A673 (cell line): ENCODE measurements at regions not wholly inside any gene's neighbourhood (a gene's known extent, or its start where the extent isn't known, plus 50 kb on each side); places are given as distances from the start of the nearest gene placed in this dataset.

Experiments
- BruUV-seq: library from RNA; stranded (reverse); fragments of 400-500 nt; replicated peaks from 2 replicates; lab custom pipeline; 2021; lab: Mats Ljungman, UMichigan
- CTCF ChIA-PET: fragments of 300-600 bp; sonication (Branson Sonifier 250); formaldehyde crosslinking; loops from one replicate; lab custom pipeline; 2022; ENCODE audit warnings: antibody characterized with exemption; lab: Charles Lee
- POLR2A ChIA-PET: fragments of 300-600 bp; sonication (Branson Sonifier 250); formaldehyde crosslinking; loops from one replicate; lab custom pipeline; 2022; ENCODE audit warnings: antibody characterized with exemption; ENCODE audit not compliant: low non-redundant PET; lab: Charles Lee
- DNase-seq: peaks from one replicate; pipeline ENCODE4 v3.0.0-alpha.2; 2015; ENCODE audit warnings: low spot score
- H3K27ac ChIP-seq: fragments of 200-600 bp; sonication (generic); 2 replicates; pipeline ENCODE4 v1.5.1; 2016; ENCODE audit warnings: mixed run types, low read depth, mild to moderate bottlenecking, mixed read lengths, antibody characterized with exemption, low read length; ENCODE audit not compliant: poor library complexity, severe bottlenecking
- H3K27me3 ChIP-seq: fragments of 200-600 bp; sonication (generic); replicated peaks from 2 replicates; pipeline ENCODE4 v1.6.1; 2017; ENCODE audit warnings: mixed run types, low read depth, mild to moderate bottlenecking, mixed read lengths, antibody characterized with exemption, low read length; ENCODE audit not compliant: insufficient read depth, poor library complexity
- H3K36me3 ChIP-seq: fragments of 200-600 bp; sonication (generic); 2 replicates; pipeline ENCODE4 v1.6.1; 2016; ENCODE audit warnings: mixed run types, mild to moderate bottlenecking, mixed read lengths, antibody characterized with exemption, low read length; ENCODE audit not compliant: insufficient read depth, poor library complexity, severe bottlenecking
- H3K4me1 ChIP-seq: fragments of 200-600 bp; sonication (generic); 2 replicates; pipeline ENCODE4 v1.6.1; 2017; ENCODE audit warnings: mixed run types, mild to moderate bottlenecking, mixed read lengths, antibody characterized with exemption, low read length; ENCODE audit not compliant: insufficient read depth, poor library complexity, severe bottlenecking
- H3K4me3 ChIP-seq: fragments of 200-600 bp; sonication (generic); 2 replicates; pipeline ENCODE4 v1.5.1; 2016; ENCODE audit warnings: low read depth, mixed run types, mild to moderate bottlenecking, mixed read lengths, low read length; ENCODE audit not compliant: poor library complexity, severe bottlenecking
- H3K9me3 ChIP-seq: fragments of 200-600 bp; sonication (generic); 2 replicates; pipeline ENCODE4 v1.6.1; 2016; ENCODE audit warnings: mixed run types, low read depth, mild to moderate bottlenecking, mixed read lengths, antibody characterized with exemption, low read length; ENCODE audit not compliant: poor library complexity, severe bottlenecking
- CTCF ChIP-seq: fragments of 300-800, 200-600 bp; sonication (generic); conservative IDR thresholded peaks from 2 replicates; pipeline ENCODE4 v1.5.1; 2017; ENCODE audit warnings: low read depth, mild to moderate bottlenecking, antibody characterized with exemption, low read length, moderate library complexity, mixed read lengths
- EZH2 ChIP-seq: fragments of 200-600 bp; sonication (generic); IDR thresholded peaks from 2 replicates; pipeline ENCODE4 v1.6.1; 2017; ENCODE audit warnings: borderline replicate concordance, low read depth, mild to moderate bottlenecking, mixed read lengths, antibody characterized with exemption, low read length; ENCODE audit not compliant: poor library complexity, severe bottlenecking
- intact Hi-C: fragments of 100-400 bp; cut with micrococcal nuclease; formaldehyde crosslinking; loops from one replicate; pipeline ENCODE4 v1.10.0; 2022; ENCODE audit not compliant: unreplicated experiment

GRCh38 chr12:90322006-90322405 lies 613.4 kb upstream of the ATP2B1 start:
- no peaks in the 10 kb centered on the region for H3K36me3 ChIP-seq
- no peak overlapping the region for H3K4me3 ChIP-seq
- no peak for TF ChIP-seq EZH2
- no peak for TF ChIP-seq CTCF
- no peaks in the 10 kb centered on the region for H3K27me3 ChIP-seq
- H3K27ac ChIP-seq, result no peak overlapping the region
- intact Hi-C loops, result no loop called here
- CTCF ChIA-PET, result no interaction called here
- no peak for DNase-seq
- POLR2A ChIA-PET, result no interaction called here
- no peaks in the 10 kb centered on the region for H3K9me3 ChIP-seq
- BruUV-seq, result no TSS peak
- no peaks in the 10 kb centered on the region for H3K4me1 ChIP-seq

GRCh38 chr12:90321369-90321768 lies 612.7 kb upstream of the ATP2B1 start:
- H3K36me3 ChIP-seq, result no peaks in the 10 kb centered on the region
- CTCF ChIA-PET, result no interaction called here
- BruUV-seq, result no TSS peak
- H3K27ac ChIP-seq, result no peak overlapping the region
- POLR2A ChIA-PET, result no interaction called here
- no peak overlapping the region for H3K4me3 ChIP-seq
- no peaks in the 10 kb centered on the region for H3K4me1 ChIP-seq
- no peak for DNase-seq
- H3K9me3 ChIP-seq, result no peaks in the 10 kb centered on the region
- no peak for TF ChIP-seq EZH2
- no peak for TF ChIP-seq CTCF
- no peaks in the 10 kb centered on the region for H3K27me3 ChIP-seq
- intact Hi-C loops, result no loop called here

GRCh38 chr12:90311561-90311960 lies 602.9 kb upstream of the ATP2B1 start:
- POLR2A ChIA-PET, result no interaction called here
- BruUV-seq, result no TSS peak
- Histone ChIP-seq H3K4me3 (no peak overlapping the region), H3K4me1 (no peaks in the 10 kb centered on the region), H3K9me3 (no peaks in the 10 kb centered on the region), H3K27me3 (no peaks in the 10 kb centered on the region), H3K36me3 (no peaks in the 10 kb centered on the region), H3K27ac (no peak overlapping the region)
- CTCF ChIA-PET, result no interaction called here
- intact Hi-C loops, result no loop called here
- TF ChIP-seq EZH2 (no peak), CTCF (no peak)
- DNase-seq, result no peak
